ENCODE measurements at regions not wholly inside any gene's neighbourhood (a gene's known extent, or its start where the extent isn't known, plus 50 kb on each side); places are given as distances from the start of the nearest gene placed in this dataset.

DNA sequence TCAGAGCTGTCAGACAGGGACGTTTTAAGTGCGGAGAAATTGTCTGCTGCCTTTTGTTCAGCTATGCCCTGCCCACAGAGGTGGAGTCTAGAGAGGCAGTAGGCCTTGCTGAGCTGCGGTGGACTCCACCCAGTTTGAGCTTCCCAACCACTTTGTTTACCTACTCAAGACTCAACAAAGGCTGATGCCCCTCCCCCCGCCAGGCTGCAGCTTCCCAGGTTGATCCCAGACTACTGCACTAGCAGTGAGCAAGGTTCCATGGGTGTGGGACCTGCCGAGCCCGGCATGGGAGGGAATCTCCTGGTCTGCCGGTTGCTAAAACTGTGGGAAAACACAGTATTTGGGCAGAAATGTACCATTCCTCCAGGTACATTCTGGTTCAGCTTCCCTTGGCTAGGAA, 282.1 kb downstream of the VGLL3 start:
- no peak for DNase-seq

DNA sequence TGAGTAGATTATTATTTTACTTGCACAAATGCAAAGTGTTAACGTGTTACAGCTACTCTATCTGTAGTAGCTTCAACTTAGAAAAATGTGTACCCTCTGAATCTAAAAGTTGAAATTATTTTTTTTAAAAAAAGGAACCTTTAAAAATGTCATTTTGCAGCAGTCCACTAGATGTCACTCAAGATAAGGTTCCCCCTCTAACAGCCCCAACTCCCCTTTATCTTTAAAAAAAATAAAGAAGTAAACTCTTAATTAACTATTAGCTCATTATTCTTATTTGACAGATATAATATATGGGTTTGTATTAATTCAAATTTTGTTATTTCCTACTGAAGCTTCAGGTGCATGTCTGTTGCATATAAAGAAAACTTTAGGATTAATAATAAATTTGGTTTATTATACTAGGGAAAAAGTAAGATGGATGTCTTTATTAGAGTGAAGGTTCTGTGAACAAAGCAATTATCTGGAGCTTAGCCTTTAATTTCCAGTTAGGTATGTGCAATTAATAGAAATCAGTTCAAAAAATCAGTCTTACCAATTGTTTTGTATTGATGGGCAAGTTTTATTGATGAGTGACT, 288.5 kb downstream of the VGLL3 start:
- no peak for DNase-seq

DNA sequence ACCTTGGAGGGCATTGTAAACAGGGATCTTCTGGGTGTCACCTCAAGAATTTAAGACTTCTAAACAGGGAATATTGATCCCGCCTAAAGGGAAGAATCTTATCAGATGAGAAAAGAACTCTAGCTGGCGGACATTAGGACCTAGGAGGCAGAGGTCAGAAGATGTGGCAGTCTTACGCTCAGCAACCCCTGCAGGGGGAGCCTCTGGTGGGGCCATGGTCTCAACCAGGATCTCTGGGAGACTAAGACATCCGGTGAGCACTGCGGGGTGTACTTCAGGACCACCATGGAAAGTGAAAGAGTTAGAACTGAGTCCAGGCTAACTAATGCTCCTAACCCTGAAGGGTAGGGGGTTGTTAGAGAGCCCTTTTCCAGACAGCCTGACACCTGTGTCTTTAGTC, 295.2 kb downstream of the VGLL3 start:
- no peak for DNase-seq

DNA sequence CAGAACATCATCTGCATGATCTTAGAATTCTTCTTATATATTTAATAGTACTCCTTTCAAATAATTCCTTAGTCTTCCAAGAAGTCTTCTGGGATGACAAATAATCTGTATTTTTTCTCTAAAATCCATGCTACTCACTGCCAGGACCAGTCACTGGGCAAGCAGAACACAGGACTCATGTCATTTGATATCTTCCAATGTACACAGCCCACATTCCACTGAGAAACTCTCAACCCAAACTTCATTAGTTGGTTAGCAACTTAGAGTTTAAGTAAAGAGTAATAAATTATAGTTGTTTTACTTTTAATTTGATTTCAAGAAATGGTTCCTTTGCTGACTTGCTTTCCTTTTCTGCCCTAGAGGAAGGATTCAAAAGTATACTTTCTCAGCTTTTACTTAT, 317.0 kb downstream of the VGLL3 start:
- DNase-seq, result no peak

DNA sequence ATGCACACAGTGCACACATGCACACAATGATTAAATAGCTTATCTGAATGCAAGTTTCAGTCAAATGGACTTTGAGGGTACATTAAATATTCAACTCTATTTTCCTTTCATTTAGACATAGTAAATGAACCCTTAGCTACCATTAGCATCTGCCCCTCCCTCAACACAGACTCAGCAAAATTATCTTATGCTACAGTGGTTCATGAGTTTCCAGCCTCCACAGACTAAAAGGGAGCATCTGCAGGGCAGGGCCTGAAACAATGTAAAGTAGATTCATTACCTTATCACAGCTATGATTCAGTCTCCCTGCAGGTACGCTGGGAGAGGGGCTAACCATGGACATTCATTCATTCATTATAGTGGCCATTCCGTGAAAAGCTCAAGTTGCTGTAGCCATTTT, 329.1 kb downstream of the VGLL3 start:
- no peak for DNase-seq

DNA sequence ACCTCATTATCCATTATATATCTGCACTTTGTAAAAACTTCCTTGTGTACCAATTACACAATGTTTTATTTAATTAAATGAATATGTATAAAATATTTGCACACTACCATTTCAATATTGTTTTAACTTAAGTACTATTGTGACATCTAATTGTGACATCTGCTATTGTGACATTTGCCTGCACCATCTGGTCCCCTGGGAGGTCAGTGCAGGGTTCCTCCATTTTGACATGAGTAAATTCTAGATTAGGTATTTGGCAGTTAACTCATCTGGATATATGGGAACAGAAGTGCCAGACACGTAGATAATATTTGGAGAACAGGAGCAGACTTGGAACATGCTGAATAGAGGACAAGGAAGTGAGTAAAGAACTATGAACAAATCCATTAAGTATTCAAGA, 332.1 kb downstream of the VGLL3 start:
- no peak for DNase-seq

DNA sequence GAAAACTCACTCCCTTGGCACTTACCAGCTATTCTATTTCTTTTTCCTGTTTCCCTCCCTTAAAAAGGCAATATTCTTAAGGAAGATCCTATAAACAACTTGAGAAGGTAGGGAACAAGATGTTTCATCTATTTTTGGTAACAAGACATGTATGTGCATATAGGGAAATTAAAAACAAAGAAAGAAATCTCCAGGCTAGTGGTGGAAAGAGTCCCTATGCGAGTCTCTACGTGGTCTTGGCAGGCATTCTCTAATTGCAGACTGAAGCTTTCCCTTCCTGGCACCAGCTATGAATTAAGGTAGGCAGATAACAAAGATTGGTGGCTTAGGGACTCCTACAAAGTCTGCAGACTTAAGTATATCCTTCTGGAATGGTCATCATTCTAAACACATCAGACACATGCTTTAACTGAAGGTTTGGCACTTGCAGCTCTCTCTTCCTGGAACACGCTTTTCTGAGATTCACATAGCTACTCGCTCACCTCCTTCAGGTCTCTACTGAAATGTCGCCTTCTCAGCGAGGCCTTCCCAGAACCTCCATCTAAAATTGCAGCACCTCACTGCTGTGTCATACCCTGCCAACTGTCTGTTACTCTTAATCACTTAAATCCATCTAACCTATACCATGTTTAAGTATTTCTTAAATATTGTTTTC, 336.0 kb downstream of the VGLL3 start:
- no peak for DNase-seq

DNA sequence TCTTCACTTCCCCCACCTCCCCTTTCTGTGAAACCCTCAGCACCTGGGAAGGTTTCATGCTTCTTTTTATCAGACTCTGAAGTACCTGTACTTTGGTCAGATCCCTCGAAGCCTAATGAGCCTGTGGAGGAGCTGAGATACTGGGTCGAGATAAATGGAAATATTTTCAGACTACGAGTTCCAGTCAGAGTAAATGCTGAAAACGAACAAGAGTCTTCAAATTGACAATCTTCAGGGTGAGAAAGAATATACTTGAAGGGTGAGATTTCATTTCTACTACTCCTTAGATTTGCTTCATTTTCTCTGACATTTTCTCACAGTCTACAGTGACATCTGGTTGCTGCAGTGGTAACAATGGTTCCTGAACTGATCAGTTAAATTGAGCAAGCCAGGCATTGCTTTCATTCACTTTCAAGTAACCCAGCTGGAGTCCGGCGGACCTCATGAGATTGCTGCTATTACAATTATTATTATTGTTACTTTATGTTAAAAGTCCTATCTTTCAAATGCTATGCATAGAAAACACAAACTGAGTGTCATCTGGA, 337.2 kb downstream of the VGLL3 start:
- DNase-seq, result no peak

DNA sequence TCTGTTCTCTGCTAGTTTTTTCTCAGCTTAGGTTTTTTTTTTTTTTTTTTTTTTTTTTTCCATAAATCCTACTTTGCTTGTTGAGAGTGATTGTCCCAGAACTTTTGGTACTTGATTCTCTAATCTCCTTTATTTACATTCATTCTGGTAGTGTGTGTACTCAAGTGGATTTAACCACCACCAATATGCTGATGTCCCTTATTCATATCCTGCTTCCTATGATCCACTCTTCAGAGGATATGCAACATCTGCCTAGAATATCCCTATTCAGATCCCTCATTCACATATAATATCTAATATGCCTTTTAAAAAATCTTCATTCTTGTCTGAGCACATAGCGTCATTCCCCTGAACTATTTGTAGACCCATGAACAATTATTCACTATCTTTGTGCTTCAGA, 342.9 kb downstream of the VGLL3 start:
- no peak for DNase-seq

DNA sequence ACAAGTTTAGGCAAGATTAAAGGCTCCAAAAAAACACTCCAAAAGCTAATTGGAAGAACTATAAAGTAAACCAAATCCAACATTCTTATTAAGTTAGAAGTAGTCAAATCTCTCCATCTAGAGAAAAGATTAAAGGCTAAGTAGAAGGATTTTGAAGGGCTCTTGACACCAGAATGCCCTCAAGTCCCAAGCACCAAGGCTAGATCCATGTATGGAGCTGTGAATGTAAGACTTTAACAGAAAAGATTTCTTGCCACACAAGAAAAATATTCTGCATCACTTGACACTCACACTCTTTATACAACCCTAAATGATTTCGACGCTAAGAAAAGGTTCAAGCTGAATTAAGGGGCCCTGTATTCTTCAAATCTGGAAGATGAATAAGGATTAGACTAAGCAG, 345.2 kb downstream of the VGLL3 start:
- DNase-seq, result no peak

DNA sequence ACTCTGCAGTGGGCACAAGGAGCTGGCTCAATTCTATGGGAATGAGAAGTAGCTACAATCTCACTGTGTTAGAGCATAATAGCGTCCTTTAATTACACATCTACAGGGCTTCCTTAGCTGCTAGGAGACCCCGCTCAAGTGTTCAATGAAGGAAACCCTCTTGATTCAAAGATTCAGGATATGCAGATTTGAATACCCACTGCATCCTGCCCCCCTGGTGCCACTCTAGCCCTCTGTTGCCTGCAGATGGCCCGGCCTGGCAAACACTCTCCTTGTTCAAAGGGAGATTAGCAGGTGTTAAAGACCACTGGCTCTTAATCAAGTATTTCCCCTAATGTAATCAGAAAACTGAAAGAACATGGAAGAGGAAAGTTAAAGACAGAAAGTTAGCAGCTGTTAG, 356.6 kb downstream of the VGLL3 start:
- no peak for DNase-seq

DNA sequence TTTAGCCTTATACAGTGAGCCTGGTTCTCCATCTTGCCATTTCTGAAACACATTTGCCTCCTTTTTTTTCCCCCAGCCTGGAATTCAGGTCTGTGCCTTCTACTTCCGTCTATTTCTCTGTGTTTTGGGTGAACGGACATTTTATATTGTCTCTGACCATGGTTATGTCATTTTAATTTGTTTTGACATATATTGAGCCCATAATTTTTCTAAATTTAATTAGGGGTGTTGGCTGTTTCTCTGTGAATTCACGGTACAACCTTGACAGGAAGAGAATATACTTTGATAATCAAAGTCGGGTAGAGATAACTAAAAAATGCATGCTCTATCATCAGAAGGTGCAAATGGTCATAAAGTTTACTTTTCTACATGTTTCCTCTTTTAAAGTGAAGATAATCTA, 361.4 kb downstream of the VGLL3 start:
- DNase-seq, result no peak

DNA sequence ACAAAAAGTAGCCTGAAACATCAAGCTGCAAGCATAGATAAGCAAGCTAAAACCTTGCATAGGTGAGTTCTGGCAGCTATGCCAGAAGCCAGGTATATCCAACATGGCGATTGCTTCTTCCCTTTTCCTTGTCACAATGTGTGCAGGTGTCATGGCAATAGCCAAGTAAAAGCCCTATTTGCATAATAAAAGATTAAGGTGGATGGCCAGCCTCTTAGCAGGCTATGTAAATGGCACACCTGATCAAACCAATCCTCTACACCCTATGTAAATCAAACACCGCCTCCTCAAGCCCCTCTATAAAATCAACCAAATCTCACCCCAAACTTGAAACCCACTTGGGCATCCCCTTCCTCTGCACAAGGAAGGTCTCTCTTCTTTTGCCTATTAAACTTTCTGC, 366.8 kb downstream of the VGLL3 start:
- no peak for DNase-seq

DNA sequence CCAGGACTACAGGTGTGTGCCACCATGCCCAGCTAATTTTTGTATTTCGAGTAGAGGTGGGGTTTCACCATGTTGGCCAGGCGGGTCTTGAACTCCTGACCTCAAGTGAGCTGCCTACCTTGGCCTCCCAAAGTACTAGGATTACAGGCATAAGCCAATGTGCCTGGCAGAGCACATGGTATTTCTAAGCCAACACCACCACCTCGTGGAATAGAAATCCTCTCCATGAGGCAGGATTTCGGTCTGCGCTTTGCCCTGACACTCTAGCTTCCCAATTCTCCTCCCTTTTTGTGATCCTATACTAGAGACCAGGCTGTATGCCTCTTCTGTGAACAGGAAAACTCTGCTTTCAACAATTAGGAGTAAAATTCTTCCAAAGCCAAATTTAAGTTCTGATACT, 372.2 kb downstream of the VGLL3 start:
- DNase-seq, result no peak

DNA sequence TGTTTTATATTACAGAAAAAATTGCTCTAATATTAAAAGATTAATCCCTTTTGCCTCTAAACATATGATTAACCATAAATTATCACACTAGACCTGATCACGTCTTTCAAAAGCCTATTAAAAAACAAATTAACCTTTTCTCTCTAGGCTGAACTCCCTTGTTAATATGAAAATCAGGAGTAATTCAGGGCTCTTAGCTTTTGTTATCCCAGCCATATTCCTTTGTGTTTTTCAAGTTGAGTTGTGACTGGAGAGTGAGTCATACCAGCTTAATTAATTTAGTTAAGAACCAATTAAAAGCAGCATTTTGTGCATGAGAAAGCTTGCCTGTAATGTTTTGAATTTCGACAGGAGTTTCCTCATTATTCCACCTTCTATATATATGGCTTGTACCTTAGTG, 385.8 kb downstream of the VGLL3 start:
- no peak for DNase-seq

DNA sequence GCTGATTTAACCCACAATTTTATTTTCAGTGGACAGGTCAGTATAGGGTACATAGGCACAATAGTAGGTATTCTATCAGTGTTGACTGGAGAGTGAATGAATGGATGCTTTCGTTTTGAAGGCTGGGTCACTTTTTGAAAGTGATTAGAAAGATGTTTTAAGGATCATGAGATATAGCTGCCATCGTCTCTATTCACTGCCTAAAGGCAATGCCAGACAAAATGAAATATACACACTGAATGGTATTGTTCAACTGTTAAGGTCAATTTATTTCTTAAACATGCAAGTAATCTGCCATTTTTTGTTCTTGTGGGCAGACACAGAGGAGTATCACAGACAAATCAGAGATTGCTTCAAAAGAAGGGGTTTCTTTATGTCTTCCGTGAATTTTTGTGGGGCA, 395.3 kb downstream of the VGLL3 start:
- DNase-seq, result no peak

DNA sequence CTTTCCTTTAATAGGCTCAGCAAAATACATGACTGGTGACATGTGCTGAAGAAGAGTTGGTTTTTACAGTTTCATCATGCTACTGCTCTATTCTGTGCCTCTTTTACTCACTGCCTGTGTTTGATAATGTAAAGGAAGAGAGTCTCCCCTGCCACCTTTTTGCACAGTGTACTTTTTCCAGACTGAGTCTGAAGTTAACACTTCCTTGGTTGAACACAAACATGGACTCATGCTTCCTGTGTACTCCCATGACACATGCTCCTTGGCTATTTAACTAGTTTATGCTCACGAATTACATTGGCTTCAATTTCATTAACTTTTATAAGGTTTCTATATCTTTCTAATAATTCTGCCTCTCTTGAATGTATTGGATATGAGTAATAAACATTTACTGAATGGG, 396.1 kb downstream of the VGLL3 start:
- DNase-seq, result no peak

DNA sequence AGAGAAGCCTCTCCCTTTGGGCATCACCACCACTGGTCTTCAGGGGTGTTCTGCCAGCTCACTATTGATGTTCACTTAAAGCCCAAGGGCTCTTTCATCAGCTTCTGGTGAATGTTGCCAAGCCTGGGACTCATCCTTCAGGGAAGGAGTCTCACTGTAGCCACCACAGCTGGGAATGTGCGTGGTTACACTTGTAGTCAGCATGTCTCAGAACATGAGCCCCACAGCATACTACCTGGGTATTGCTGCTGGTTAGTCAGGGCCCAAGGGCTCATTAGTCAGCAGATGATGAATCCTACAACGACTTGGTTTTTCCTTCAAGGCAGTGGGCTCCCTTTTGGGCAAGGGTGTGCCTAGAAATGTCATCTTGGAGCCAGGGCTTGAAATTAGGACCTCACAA, 412.9 kb downstream of the VGLL3 start:
- no peak for DNase-seq

DNA sequence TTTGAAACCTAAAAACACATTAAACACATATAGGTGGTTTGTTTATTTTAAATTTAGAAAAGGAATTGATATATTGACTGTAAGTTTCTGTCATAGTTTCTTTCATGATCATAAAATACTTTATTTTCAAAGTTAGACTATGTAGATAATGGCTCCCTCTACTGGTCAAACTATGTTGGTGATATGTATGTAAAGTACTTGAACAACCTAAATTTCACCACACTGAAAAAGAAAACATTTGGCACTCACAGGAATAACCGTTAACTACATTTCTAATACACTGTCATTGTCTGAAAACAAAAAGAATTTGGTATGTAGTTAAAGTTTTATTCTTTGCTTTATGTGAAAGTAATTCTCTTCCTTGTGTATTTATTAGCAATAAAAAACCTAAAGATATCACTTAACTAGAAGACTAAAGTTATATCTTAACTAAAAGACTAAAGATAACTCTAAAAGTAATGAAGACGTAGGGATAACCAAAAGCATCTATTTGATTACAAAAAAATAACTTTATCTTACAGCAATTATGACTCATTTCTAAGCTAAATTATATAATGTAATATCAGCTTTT, 427.5 kb downstream of the VGLL3 start:
- peak; percentile 59 for DNase-seq

DNA sequence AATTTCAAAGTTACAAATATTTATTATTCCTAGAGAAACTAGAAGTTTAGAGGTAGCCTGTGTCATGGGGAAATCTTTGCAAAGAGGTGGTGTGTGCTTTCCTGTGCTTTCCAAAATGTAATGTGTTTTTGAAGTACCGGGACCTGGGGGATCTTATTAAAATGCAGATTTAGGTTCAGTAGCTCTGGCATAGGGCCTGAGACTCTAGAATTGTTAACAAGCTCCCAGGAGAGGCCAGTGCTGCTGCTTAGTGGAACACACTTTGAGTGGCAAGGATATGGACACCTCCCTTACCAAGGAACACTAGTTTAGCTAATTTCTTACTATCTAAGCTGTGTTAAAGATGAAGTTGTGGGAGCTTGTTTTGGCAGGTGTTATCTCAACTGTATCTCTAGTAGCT, 428.9 kb downstream of the VGLL3 start:
- DNase-seq, result no peak

DNA sequence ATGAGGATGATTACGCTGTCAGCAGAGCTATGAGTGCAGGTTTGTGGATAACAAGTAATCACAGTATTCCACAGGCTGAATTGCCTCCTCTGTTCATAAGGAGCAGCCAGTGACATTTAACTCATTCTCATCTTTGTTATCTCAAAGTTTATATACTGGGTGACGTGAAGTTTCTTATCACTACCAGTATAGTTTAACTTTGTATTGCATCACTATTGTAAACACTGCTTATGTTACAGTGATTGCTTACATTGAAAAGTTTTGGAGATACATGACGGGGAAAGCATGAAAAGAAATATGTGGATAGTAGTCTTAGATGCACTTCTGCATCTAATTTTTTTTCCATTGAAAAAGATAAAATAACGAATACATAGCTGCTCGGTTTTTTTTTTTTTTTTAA, 429.7 kb downstream of the VGLL3 start:
- no peak for DNase-seq

DNA sequence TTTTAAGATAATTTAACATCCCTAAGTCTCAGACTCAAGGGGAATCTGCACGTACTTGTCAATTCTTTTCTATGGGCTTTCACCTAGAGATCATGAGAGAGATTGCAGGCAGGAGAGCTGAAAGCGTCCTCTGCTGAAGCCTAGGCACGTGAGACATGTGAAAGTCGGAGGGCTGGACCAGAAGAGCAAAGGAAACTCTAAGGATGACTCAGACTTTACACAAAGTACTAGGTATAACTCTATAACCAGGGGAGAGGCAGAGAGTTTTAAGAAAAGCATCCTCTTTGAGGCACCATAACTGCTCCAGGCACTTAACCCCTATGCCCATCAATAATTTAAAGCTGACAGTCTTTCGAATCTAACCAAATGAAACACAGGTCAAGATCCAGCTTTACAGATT, 436.6 kb downstream of the VGLL3 start:
- no peak for DNase-seq

DNA sequence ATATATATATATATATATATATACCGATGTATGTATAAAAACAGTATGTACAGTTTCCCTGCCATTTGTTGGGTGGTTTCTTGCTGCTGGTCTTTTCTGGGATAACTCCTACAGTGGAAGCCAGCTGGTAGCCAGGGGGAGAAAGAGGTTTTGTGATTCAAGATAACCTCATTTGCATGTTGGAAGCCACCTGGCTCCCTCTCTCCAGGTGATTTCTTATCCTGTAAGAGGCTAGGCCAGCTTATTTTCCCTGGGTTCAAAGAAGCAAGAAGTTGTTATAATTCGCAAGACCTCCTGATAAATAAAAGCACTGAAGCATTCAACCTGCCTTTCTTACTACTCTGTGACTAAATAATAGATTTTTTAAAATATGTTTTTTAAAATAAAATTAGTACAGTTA, 443.3 kb downstream of the VGLL3 start:
- DNase-seq, result no peak

DNA sequence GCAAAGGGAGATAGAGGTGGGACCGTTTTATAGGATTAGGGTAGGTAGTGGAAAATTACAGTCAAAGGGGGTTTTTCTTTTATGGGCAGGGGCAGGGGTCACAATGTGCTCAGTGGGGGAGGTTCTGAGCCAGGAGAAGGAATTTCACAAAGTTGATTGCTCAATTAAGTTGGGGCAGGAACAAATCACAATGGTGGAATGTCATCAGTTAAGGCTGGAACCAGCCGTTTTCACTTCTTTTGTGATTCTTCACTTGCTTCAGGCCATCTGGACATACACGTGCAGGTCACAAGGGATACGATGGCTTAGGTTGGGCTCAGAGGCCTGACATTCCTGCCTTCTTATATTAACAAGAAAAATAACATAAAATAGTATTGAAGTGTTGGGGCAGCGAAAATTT, 453.8 kb downstream of the VGLL3 start:
- no peak for DNase-seq

DNA sequence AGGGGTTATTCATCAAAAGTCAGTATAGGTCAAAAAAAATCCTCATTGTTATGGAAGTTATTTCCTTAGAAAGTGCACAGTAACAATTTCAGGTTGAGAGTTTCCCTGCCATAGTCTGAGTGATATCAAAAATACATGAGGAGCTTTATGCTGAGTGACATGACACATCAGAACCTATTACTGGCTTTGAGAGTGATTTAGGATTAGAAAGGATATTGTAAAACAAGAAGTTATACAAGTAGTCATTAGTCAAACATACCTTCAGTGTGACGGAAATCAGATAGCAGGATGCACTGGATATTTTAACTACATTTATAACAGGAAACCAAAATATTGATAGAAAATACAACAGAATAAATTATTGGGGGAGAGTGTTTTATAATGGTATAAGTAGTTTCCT, 471.1 kb downstream of the VGLL3 start:
- DNase-seq, result no peak
